ENCODE measurements at regions not wholly inside any gene's neighbourhood (a gene's known extent, or its start where the extent isn't known, plus 50 kb on each side); places are given as distances from the start of the nearest gene placed in this dataset.
A peak's percentile ranks its signal among the peaks of the same experiment; 100 is the strongest.

DNA sequence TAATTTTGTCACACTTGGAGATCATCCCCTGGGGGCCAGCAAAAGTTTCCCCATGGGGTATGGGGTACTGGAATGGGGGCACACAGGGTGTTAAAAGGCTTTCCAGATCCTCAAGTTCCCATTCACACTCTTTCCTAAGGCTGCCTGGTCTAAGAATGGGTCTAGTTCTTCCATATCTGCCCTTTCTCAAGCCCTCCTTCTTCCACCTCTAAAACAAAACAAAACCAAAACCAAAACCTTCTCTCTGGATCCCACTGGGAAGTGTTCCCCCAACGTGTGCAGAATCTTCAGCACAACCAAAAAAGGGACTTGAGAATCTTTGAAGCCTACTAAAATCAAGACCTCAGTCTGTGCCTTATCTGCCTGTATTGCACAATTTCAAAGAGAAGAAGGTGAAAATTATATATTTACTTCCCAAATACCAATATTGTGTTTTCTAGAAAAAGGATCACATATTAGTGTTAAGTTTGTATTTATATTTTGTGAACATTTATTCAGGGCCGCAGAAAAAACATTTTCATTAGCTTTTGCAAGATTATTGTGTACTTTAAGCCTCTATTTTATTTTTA lies 207.2 kb upstream of the TCF4 start:
- peak overlapping the region; percentile 84 for H3K14ac ChIP-seq (replicated peaks; ENCODE audit: low read depth, low read length)
- peak; percentile 17 for DNase-seq
- peak overlapping the region; percentile 35; the same call in 1 of the 2 replicates for H3K9ac ChIP-seq (ENCODE audit: low read depth, low read length)
- peak overlapping the region; percentile 91 for H2BK20ac ChIP-seq (ENCODE audit: low read depth, low read length)
- H2AFZ ChIP-seq (replicated peaks; ENCODE audit: low read length, poor library complexity) = peak overlapping the region; percentile 75
- H3K27ac ChIP-seq (ENCODE audit: insufficient read depth, low read length) = peak overlapping the region; percentile 75; the same call in 1 of the 2 replicates
- ATAC-seq (ENCODE audit: low read depth) = peak; percentile 18
- H4K91ac ChIP-seq (ENCODE audit: insufficient read depth, low read depth, low read length) = peak overlapping the region; percentile 69
- dilution Hi-C loops (cut with HindIII; ENCODE audit: low sequenced_read_pairs, unreplicated experiment) = no loop called here
- H3K56ac ChIP-seq (ENCODE audit: extremely low read depth, insufficient read depth, low read length) = peak overlapping the region; percentile 60
- no peaks in the 10 kb centered on the region for H3K79me1 ChIP-seq (ENCODE audit: low read depth in 1 of 2, low read length in 2 of 2)
- peak overlapping the region; percentile 70 for H4K5ac ChIP-seq (ENCODE audit: low read depth, low read length)
- H3K9me3 ChIP-seq (ENCODE audit: control insufficient read depth, insufficient read depth, low read length) = no peaks in the 10 kb centered on the region
- H3K4me3 ChIP-seq (ENCODE audit: insufficient read depth, low read depth, low read length) = no peak overlapping the region
- in situ Hi-C loops (cut with MboI; ENCODE audit: low sequenced_read_pairs) = no loop called here
- no peaks in the 10 kb centered on the region for H3K36me3 ChIP-seq (ENCODE audit: control insufficient read depth, insufficient read depth, low read length)
- peak overlapping the region; percentile 84 for H3K4me2 ChIP-seq (ENCODE audit: low read depth, low read length)
- peak overlapping the region; percentile 81; the same call in 2 of the 3 replicates for H2BK15ac ChIP-seq (ENCODE audit: low read depth, low read length)
- intact Hi-C loops (cut with micrococcal nuclease) = loop anchor here (10.0 kb wide), 2 partner anchors 70 to 450 kb away; no protein-coding TSS in a partner anchor
- ChIA-PET CTCF (no interaction called here), POLR2A (ENCODE audit: unreplicated experiment) (no interaction called here)
- BruUV-seq (replicated peaks) = no TSS peak
- H3K23ac ChIP-seq (ENCODE audit: low read depth, low read length) = peak overlapping the region; percentile 61; the same call in 1 of the 2 replicates
- peak overlapping the region; percentile 86 for H3K4ac ChIP-seq (ENCODE audit: low read depth, low read length)
- peak overlapping the region; percentile 61 for H2BK5ac ChIP-seq (ENCODE audit: low read depth, low read length, poor library complexity, severe bottlenecking)
- H4K20me1 ChIP-seq (ENCODE audit: insufficient read depth, low read length) = no peaks in the 10 kb centered on the region
- H2AK9ac ChIP-seq (replicated peaks; ENCODE audit: low read depth, low read length, poor library complexity) = no peak overlapping the region
- TF ChIP-seq POLR2A (IDR thresholded peaks at IDR 0.05; ENCODE audit: low read depth, low read length) (no peak), CEBPB (IDR thresholded peaks at IDR 0.05; ENCODE audit: low read depth, low read length) (peak; percentile 81), MXI1 (IDR thresholded peaks at IDR 0.05; ENCODE audit: borderline replicate concordance, low read depth, low read length) (no peak), SMC3 (IDR thresholded peaks at IDR 0.05; ENCODE audit: low read depth, low read length) (no peak)
- TF ChIP-seq, protein P1, sequence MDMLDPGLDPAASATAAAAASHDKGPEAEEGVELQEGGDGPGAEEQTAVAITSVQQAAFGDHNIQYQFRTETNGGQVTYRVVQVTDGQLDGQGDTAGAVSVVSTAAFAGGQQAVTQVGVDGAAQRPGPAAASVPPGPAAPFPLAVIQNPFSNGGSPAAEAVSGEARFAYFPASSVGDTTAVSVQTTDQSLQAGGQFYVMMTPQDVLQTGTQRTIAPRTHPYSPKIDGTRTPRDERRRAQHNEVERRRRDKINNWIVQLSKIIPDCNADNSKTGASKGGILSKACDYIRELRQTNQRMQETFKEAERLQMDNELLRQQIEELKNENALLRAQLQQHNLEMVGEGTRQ (IDR thresholded peaks at IDR 0.05; ENCODE audit: low read depth, low read length) = no peak
- H2BK120ac ChIP-seq (ENCODE audit: low read depth, low read length) = peak overlapping the region; percentile 92
- peaks cover 11% of the 10 kb centered on the region for H3K4me1 ChIP-seq (ENCODE audit: control insufficient read depth, insufficient read depth, low read length)
- peaks cover 15% of the 10 kb centered on the region for H3K9me1 ChIP-seq (ENCODE audit: insufficient read depth, low read length)
- H3K18ac ChIP-seq (ENCODE audit: low read depth, low read length) = peak overlapping the region; percentile 85
- H3K27me3 ChIP-seq (ENCODE audit: control insufficient read depth, insufficient read depth, low read length) = no peaks in the 10 kb centered on the region
- peak overlapping the region; percentile 15 to 87; a peak in 3 of 4 replicates for H4K8ac ChIP-seq (ENCODE audit: low read depth in 2 of 2, low read length in 2 of 2)
- H2AK5ac ChIP-seq (ENCODE audit: low read depth, low read length) = peak overlapping the region; percentile 2; the same call in 1 of the 2 replicates
- WGBS, 2 experiments (ENCODE audit: extremely low coverage in 2 of 2, insufficient read length in 1 of 2) = no CpG with 5 or more reads among the region's 2 CpGs

Data from IMR-90 (cell line).